ENCODE measurements at regions not wholly inside any gene's neighbourhood (a gene's known extent, or its start where the extent isn't known, plus 50 kb on each side); places are given as distances from the start of the nearest gene placed in this dataset.

DNA sequence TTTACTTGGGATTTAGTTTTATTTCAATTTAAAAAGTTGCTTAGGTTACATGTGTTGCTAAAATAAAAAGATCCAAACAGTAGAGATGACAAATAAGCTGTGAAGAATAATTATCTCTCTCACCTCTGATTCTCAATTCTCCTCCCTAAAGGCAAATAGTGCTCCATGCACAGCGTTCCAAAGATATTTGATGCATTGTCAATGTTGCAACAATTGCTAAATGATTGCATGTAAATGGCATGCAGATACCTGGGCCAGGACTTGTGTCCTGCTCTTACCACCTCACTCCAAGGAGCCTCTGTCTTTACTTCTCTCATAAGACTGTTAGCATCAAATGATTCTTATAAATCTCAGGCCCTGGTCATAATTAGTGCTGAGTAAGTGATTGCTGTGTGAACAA, 217.7 kb downstream of the SEC23IP start:
- TF ChIP-seq POLR2AphosphoS5 (IDR thresholded peaks at IDR 0.05; ENCODE audit: low read depth) = no peak
- TF ChIP-seq, protein P1, sequence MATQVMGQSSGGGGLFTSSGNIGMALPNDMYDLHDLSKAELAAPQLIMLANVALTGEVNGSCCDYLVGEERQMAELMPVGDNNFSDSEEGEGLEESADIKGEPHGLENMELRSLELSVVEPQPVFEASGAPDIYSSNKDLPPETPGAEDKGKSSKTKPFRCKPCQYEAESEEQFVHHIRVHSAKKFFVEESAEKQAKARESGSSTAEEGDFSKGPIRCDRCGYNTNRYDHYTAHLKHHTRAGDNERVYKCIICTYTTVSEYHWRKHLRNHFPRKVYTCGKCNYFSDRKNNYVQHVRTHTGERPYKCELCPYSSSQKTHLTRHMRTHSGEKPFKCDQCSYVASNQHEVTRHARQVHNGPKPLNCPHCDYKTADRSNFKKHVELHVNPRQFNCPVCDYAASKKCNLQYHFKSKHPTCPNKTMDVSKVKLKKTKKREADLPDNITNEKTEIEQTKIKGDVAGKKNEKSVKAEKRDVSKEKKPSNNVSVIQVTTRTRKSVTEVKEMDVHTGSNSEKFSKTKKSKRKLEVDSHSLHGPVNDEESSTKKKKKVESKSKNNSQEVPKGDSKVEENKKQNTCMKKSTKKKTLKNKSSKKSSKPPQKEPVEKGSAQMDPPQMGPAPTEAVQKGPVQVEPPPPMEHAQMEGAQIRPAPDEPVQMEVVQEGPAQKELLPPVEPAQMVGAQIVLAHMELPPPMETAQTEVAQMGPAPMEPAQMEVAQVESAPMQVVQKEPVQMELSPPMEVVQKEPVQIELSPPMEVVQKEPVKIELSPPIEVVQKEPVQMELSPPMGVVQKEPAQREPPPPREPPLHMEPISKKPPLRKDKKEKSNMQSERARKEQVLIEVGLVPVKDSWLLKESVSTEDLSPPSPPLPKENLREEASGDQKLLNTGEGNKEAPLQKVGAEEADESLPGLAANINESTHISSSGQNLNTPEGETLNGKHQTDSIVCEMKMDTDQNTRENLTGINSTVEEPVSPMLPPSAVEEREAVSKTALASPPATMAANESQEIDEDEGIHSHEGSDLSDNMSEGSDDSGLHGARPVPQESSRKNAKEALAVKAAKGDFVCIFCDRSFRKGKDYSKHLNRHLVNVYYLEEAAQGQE (IDR thresholded peaks at IDR 0.05; ENCODE audit: insufficient replicate concordance, low read depth) = no peak
- TF ChIP-seq, protein P2, sequence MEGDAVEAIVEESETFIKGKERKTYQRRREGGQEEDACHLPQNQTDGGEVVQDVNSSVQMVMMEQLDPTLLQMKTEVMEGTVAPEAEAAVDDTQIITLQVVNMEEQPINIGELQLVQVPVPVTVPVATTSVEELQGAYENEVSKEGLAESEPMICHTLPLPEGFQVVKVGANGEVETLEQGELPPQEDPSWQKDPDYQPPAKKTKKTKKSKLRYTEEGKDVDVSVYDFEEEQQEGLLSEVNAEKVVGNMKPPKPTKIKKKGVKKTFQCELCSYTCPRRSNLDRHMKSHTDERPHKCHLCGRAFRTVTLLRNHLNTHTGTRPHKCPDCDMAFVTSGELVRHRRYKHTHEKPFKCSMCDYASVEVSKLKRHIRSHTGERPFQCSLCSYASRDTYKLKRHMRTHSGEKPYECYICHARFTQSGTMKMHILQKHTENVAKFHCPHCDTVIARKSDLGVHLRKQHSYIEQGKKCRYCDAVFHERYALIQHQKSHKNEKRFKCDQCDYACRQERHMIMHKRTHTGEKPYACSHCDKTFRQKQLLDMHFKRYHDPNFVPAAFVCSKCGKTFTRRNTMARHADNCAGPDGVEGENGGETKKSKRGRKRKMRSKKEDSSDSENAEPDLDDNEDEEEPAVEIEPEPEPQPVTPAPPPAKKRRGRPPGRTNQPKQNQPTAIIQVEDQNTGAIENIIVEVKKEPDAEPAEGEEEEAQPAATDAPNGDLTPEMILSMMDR (IDR thresholded peaks at IDR 0.05; ENCODE audit: insufficient read depth, low read length) = no peak
- no peak for TF ChIP-seq SPI1 (IDR thresholded peaks at IDR 0.05; ENCODE audit: borderline replicate concordance, low read depth)

All from HL-60 (cell line).